HG03575 (cell line): ENCODE measurements at regions not wholly inside any gene's neighbourhood (a gene's known extent, or its start where the extent isn't known, plus 50 kb on each side); places are given as distances from the start of the nearest gene placed in this dataset.
"Not testable (repeated sequence)": the region's sequence is repeated elsewhere in the genome, so short reads cannot be mapped to it uniquely, and the experiment has no call there.

Source experiments
- ATAC-seq: cut with Tn5 transposase; IDR thresholded peaks from one replicate; pipeline ENCODE4 v1.9.1; 2021; ENCODE audit not compliant: unreplicated experiment, insufficient number of reproducible peaks, low FRiP score; ENCODE audit errors: extremely low read depth

GRCh38 chr5:27172693-27173092, 134.3 kb upstream of the CDH9 start:
- ATAC-seq = no peak

- no peak for ATAC-seq
Observed at GRCh38 chr5:27171761-27172261, 133.4 kb upstream of the CDH9 start.

- no peak for ATAC-seq
Observed at GRCh38 chr5:27158775-27159174, 120.4 kb upstream of the CDH9 start.

DNA sequence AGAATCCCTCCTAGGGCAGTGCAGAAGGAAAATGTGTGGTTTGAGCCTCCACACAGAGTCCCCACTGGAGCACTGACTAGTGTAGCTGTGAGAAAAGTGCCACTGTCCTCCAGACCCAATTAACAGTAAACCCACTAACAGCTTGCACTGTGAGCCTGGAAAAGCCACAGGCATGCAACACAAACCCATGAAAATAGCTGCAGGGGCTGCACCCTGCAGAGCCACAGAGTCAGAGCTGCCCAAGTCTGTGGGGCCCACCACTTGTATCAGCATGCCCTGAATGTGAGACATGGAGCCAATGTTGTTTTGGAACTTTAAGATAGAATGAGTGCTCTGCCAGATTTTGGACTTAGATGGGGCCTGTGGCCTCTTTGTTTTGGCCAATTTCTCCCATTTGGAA, 119.8 kb upstream of the CDH9 start:
- no peak for ATAC-seq

GRCh38 chr5:27144456-27144855, 106.1 kb upstream of the CDH9 start:
- no peak for ATAC-seq

GRCh38 chr5:27140831-27141230, 102.4 kb upstream of the CDH9 start:
- no peak for ATAC-seq

DNA sequence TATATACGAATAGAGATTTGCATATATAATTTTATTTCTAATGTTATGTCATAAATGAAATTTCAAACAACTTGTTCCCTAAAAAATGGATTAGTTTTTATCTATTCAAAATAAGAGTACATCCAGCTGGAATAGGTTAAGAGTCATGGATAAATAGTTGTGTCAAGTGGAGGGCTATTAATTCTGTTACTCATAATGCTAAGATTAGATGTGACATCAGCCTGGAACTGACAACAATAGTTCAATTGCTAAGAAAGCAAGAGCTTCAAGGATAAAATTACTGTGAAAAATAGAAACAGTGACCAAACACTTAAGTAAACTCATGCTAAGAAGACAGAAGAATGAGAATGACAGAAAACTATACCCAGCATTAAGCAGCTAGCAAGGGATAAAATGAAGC, 92.2 kb upstream of the CDH9 start:
- ATAC-seq = no peak

DNA sequence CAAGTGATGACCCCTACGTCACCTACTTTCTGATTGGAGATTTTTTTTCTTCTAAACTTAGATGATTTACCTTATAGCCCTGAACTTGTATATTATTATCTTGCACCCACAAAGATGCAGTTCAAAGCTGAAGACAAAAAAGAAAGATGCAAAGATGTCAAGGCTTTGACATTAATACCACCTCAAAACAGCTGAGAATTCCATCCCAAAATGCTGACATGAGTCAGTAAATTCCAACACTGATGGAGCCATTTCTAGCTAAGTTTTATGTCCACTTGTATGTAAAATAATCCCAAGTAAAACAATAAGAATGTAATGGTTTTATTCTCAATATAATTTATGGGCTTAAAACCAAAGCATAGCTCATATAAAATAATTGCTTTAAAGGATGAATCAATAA, 91.5 kb upstream of the CDH9 start:
- ATAC-seq = no peak

- no peak for ATAC-seq
Observed at GRCh38 chr5:27125856-27126255, 87.5 kb upstream of the CDH9 start.

DNA sequence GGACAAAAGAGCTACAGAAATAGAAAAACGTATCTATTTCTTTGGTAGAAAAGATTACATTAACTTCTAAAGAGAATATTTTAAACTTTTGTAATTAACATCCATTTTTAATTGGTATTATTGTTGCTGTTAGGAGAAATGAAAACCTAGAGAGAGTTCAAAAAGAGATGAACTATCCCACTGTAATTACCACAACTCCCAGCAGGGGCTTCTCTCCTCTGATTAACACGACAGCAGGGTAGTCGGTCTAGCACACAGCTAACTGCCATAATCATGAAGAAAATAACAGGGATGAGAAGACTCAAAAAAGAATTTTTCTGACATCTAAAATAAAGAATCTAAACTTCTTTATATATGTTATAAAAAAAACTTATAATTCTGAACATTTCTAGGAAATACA, 86.2 kb upstream of the CDH9 start:
- ATAC-seq = no peak

DNA sequence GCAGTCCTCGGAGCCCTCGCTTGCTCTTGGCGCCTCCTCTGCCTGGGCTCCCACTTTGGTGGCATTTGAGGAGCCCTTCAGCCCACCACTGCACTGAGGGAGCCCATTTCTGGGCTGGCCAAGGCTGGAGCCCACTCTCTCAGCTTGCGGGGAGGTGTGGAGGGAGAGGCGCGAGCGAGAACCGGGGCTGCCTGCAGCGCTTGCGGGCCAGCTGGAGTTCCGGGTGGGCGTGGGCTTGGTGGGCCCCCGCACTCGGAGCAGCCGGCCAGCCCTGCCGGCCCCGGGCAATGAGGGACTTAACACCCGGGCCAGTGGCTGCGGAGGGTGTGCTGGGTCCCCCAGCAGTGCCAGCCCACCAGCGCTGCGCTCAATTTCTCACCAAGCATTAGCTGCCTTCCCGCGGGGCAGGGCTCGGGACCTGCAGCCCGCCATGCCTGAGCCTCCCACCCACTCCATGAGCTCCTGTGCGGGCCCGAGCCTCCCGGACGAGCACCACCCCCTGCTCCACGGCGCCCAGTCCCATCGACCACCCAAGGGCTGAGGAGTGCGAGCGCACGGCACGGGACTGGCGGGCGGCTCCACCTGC, 81.4 kb upstream of the CDH9 start:
- not testable (repeated sequence) for ATAC-seq

- no peak for ATAC-seq
Observed at GRCh38 chr5:27103486-27103885, 65.1 kb upstream of the CDH9 start.

- not testable (repeated sequence) for ATAC-seq
Observed at GRCh38 chr5:27095761-27096160, 57.4 kb upstream of the CDH9 start.

- ATAC-seq = no peak
Observed at GRCh38 chr5:27093279-27093678, 54.9 kb upstream of the CDH9 start.

GRCh38 chr5:27091858-27092257, 53.5 kb upstream of the CDH9 start:
- no peak for ATAC-seq

DNA sequence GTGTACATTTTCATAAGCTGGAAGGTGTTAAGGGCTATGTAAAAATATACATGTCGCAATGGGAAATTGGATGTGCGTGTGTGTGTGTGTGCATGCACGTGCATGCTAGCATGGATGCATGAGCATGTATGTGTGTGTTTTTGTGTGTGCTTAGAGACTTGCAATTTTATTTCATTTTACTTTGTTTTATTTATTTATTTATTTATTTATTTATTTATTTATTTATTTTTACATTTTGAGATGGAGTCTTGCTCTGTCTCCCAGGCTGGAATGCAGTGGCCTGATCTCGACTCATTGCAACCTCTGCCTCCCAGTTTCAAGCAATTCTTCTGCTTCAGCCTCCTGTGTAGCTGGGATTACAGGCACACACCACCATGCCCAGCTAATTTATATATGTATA, 50.4 kb upstream of the CDH9 start:
- not testable (repeated sequence) for ATAC-seq
